ENCODE measurements at regions not wholly inside any gene's neighbourhood (a gene's known extent, or its start where the extent isn't known, plus 50 kb on each side); places are given as distances from the start of the nearest gene placed in this dataset.

- DNase-seq (ENCODE audit: low read depth in 2 of 3, low spot score in 2 of 3): no peak
These were observed 235.6 kb upstream of the CDH2 start for GRCh38 chr18:28412521-28412920.

GRCh38 chr18:28411806-28412205 lies 234.9 kb upstream of the CDH2 start:
- DNase-seq (ENCODE audit: low read depth in 2 of 3, low spot score in 2 of 3): no peak

- no peak for DNase-seq (ENCODE audit: low read depth in 2 of 3, low spot score in 2 of 3)
These were observed 232.9 kb upstream of the CDH2 start for GRCh38 chr18:28409811-28410210.

- DNase-seq (ENCODE audit: low read depth in 2 of 3, low spot score in 2 of 3): no peak
These were observed 231.6 kb upstream of the CDH2 start for GRCh38 chr18:28408528-28408927.

GRCh38 chr18:28407681-28408080 lies 230.8 kb upstream of the CDH2 start:
- no peak for DNase-seq (ENCODE audit: low read depth in 2 of 3, low spot score in 2 of 3)

GRCh38 chr18:28406533-28406932 lies 229.6 kb upstream of the CDH2 start:
- DNase-seq (ENCODE audit: low read depth in 2 of 3, low spot score in 2 of 3): no peak

- no peak for DNase-seq (ENCODE audit: low read depth in 2 of 3, low spot score in 2 of 3)
These were observed 227.8 kb upstream of the CDH2 start for GRCh38 chr18:28404694-28405093.

- DNase-seq (ENCODE audit: low read depth in 2 of 3, low spot score in 2 of 3): no peak
These were observed 222.9 kb upstream of the CDH2 start for GRCh38 chr18:28399781-28400362.

GRCh38 chr18:28398471-28398870 lies 221.5 kb upstream of the CDH2 start:
- DNase-seq (ENCODE audit: low read depth in 2 of 3, low spot score in 2 of 3): no peak

GRCh38 chr18:28390022-28390421 lies 213.1 kb upstream of the CDH2 start:
- DNase-seq (ENCODE audit: low read depth in 2 of 3, low spot score in 2 of 3): no peak

GRCh38 chr18:28382215-28382879 lies 205.4 kb upstream of the CDH2 start:
- no peak for DNase-seq (ENCODE audit: low read depth in 2 of 3, low spot score in 2 of 3)

GRCh38 chr18:28372186-28372585 lies 195.3 kb upstream of the CDH2 start:
- no peak for DNase-seq (ENCODE audit: low read depth in 2 of 3, low spot score in 2 of 3)

GRCh38 chr18:28366676-28367075 lies 189.7 kb upstream of the CDH2 start:
- DNase-seq (ENCODE audit: low read depth in 2 of 3, low spot score in 2 of 3): no peak

GRCh38 chr18:28365411-28365831 lies 188.5 kb upstream of the CDH2 start:
- DNase-seq (ENCODE audit: low read depth in 2 of 3, low spot score in 2 of 3): no peak

GRCh38 chr18:28363124-28363523 lies 186.2 kb upstream of the CDH2 start:
- DNase-seq (ENCODE audit: low read depth in 2 of 3, low spot score in 2 of 3): no peak

GRCh38 chr18:28359176-28359575 lies 182.2 kb upstream of the CDH2 start:
- no peak for DNase-seq (ENCODE audit: low read depth in 2 of 3, low spot score in 2 of 3)

- DNase-seq (ENCODE audit: low read depth in 2 of 3, low spot score in 2 of 3): no peak
These were observed 181.0 kb upstream of the CDH2 start for GRCh38 chr18:28357766-28358401.

- no peak for DNase-seq (ENCODE audit: low read depth in 2 of 3, low spot score in 2 of 3)
These were observed 173.9 kb upstream of the CDH2 start for GRCh38 chr18:28350821-28351220.

- DNase-seq (ENCODE audit: low read depth in 2 of 3, low spot score in 2 of 3): no peak
These were observed 165.3 kb upstream of the CDH2 start for GRCh38 chr18:28342231-28342630.

GRCh38 chr18:28338316-28338715 lies 161.4 kb upstream of the CDH2 start:
- no peak for DNase-seq (ENCODE audit: low read depth in 2 of 3, low spot score in 2 of 3)

- peak in 1 of 3 donors; percentile 57 for DNase-seq (ENCODE audit: low read depth in 2 of 3, low spot score in 2 of 3)
These were observed 157.6 kb upstream of the CDH2 start for GRCh38 chr18:28334516-28334915.

- no peak for DNase-seq (ENCODE audit: low read depth in 2 of 3, low spot score in 2 of 3)
These were observed 155.1 kb upstream of the CDH2 start for GRCh38 chr18:28332071-28332470.

All from hematopoietic multipotent progenitor cell (in vitro differentiated cells).